Muscle of leg (tissue), 3 donors: ENCODE measurements at regions not wholly inside any gene's neighbourhood (a gene's known extent, or its start where the extent isn't known, plus 50 kb on each side); places are given as distances from the start of the nearest gene placed in this dataset.
A peak's percentile ranks its signal among the peaks of the same experiment; 100 is the strongest.
"Not testable (repeated sequence)": the region's sequence is repeated elsewhere in the genome, so short reads cannot be mapped to it uniquely, and the experiment has no call there.

Source experiments
- DNase-seq: peaks from one replicate; pipeline ENCODE4 v3.0.0; 2013
- H3K27ac ChIP-seq: one replicate; pipeline ENCODE4 v1.5.1; 2013; ENCODE audit warnings: mild to moderate bottlenecking, low read length, control low read depth
- H3K27me3 ChIP-seq: one replicate; pipeline ENCODE4 v1.6.1; 2013; ENCODE audit warnings: low read length; ENCODE audit not compliant: control insufficient read depth, insufficient read depth
- H3K36me3 ChIP-seq: one replicate; pipeline ENCODE4 v1.6.1; 2013; ENCODE audit warnings: low read length; ENCODE audit not compliant: control insufficient read depth, insufficient read depth
- H3K4me1 ChIP-seq: one replicate; pipeline ENCODE4 v1.6.1; 2013; ENCODE audit warnings: low read length; ENCODE audit not compliant: control insufficient read depth, insufficient read depth
- H3K4me3 ChIP-seq: one replicate; pipeline ENCODE4 v1.5.1; 2013; ENCODE audit warnings: low read length, control low read depth
- H3K9me3 ChIP-seq: replicated peaks from 2 replicates; pipeline ENCODE4 v1.6.1; 2013; ENCODE audit warnings: low read depth, low read length; ENCODE audit not compliant: control insufficient read depth
- WGBS: methylation state at CpG from one replicate; pipeline ENCODE4 v1.1.5; 2013; ENCODE audit warnings: missing lambda C conversion rate; ENCODE audit not compliant: insufficient coverage; 5-methylcytosine and 5-hydroxymethylcytosine counted together

DNA sequence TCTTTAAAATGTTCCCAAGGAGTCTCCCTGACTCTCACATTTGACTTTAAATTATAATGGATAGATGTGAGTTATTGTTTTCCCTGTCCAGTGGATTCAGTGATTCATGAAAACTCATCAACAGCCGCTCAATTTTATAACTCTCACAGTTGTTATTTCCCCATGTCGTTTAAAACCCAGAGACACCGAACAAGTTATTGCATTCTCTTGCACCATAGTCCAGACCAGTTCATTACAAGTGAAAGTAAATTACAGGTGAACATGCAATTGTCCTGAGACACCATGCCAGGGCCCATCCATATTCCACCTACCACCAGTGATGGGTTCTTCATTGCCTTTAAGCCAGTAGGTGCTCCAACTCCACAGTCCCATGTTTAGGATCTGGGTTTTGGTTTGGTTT, 85.7 kb upstream of the CMKLR1 start:
- DNase-seq: no peak
- no peak overlapping the region for H3K4me3 ChIP-seq
- H3K36me3 ChIP-seq: no peaks in the 10 kb centered on the region
- H3K4me1 ChIP-seq: no peaks in the 10 kb centered on the region
- no peaks in the 10 kb centered on the region for H3K27me3 ChIP-seq
- 83% methylated on average over 2 of the region's 3 CpGs for WGBS
- H3K9me3 ChIP-seq: no peaks in the 10 kb centered on the region
- H3K27ac ChIP-seq: no peak overlapping the region

DNA sequence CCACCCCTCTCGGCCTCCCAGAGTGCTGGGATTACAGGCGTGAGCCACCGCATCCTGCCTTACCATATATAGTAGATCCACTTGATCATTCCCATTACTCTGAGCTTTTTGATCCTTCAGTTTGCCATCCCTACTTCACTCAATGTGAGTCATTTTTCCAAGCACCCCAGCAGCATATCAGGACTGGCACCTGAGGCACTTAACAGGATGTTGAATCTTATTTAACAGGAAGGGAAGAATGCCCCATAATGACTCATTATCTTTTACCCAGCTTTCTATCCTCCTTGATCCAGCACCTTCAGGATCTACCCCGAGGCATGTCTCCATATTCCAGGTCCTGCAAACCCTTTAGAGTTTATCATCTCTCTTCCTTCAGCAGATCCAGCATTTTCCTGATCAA, 84.9 kb upstream of the CMKLR1 start:
- no peak overlapping the region for H3K27ac ChIP-seq
- 95% methylated on average over 3 of the region's 4 CpGs for WGBS
- no peaks in the 10 kb centered on the region for H3K4me1 ChIP-seq
- no peak for DNase-seq
- no peaks in the 10 kb centered on the region for H3K36me3 ChIP-seq
- no peaks in the 10 kb centered on the region for H3K9me3 ChIP-seq
- H3K4me3 ChIP-seq: no peak overlapping the region
- H3K27me3 ChIP-seq: no peaks in the 10 kb centered on the region

DNA sequence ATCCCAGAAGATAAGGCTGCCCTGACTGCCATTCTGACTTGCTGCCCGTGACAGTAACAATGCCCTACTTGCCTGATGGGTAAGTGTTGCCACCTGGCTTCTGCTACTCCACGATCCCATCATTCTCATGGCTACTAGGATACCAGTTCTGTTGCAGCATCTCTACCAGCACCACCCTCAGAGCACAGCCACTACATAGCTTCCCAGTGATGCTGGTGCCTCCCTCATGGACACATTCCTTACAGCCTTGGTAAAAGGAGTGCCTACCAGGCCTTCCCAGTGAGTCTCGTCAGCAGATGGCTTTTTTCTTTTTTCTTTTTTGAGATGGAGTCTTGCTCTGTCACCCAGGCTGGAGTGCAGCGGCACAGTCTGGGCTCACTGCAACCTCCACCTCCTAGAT, 84.4 kb upstream of the CMKLR1 start:
- H3K9me3 ChIP-seq: no peaks in the 10 kb centered on the region
- H3K4me3 ChIP-seq: no peak overlapping the region
- WGBS: 78% methylated on average over 2 of the region's 4 CpGs
- H3K36me3 ChIP-seq: no peaks in the 10 kb centered on the region
- no peaks in the 10 kb centered on the region for H3K27me3 ChIP-seq
- no peaks in the 10 kb centered on the region for H3K4me1 ChIP-seq
- no peak overlapping the region for H3K27ac ChIP-seq
- no peak for DNase-seq

DNA sequence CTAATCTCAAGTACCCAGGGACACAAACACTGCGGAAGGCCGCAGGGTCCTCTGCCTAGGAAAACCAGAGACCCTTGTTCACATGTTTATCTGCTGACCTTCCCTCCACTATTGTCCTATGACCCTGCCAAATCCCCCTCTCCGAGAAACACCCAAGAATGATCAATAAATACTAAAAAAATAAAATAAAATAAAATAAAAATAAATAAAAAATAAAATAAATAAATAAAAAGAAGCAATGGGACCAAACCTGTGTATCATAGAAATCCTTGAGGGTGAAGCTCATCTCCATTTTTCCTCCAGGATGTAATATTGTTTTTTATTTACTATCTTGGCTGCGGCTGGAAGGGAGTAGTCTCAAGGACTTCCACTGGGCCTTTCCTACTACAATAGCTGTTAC, 82.0 kb upstream of the CMKLR1 start:
- no CpG with 5 or more reads among the region's 4 CpGs for WGBS
- not testable (repeated sequence) for H3K4me3 ChIP-seq, H3K9me3 ChIP-seq, H3K27me3 ChIP-seq, H3K36me3 ChIP-seq, DNase-seq, H3K27ac ChIP-seq, H3K4me1 ChIP-seq

DNA sequence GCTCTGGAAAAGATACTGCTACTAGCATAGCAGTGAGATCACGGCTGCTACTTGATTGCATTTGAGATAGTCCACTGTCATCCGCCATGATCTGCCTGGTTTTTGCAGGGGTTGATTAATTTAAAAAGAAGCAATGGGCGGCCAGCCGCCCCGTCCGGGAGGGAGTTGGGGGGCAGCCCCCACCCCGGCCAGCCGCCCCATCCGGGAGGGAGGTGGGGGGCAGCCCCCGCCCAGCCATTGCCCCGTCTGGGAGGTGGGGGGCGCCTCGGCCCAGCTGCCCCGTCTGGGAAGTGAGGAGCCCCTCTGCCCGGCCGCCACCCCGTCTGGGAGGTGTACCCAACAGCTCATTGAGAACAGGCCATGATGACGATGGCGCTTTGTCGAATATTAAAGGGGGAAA, 81.3 kb upstream of the CMKLR1 start:
- not testable (repeated sequence) for DNase-seq, H3K36me3 ChIP-seq, H3K27ac ChIP-seq, H3K27me3 ChIP-seq, H3K4me3 ChIP-seq, H3K9me3 ChIP-seq, H3K4me1 ChIP-seq
- 85% methylated on average over 16 of the region's 20 CpGs for WGBS

DNA sequence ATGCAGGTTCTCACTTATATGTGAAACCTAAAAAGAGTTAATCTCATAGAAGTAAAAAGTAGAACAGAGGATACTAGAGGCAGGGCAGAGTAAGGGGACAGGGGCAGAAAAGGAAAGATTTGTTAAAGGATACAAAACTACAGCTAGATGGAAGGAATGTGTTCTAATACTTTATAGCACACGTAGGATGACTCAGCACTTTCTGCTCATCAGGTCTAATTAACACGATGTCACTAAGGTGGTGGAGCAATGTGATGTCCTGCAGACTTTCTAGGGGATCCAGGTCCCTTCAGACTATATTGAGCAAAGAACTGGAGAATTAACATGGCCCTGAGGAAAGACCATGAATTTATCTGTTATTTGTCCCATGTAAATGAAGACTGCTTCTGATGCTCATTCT, 80.8 kb upstream of the CMKLR1 start:
- H3K4me3 ChIP-seq: no peak overlapping the region
- no peak for DNase-seq
- H3K27me3 ChIP-seq: no peaks in the 10 kb centered on the region
- no peaks in the 10 kb centered on the region for H3K36me3 ChIP-seq
- H3K4me1 ChIP-seq: no peaks in the 10 kb centered on the region
- H3K27ac ChIP-seq: no peak overlapping the region
- H3K9me3 ChIP-seq: no peaks in the 10 kb centered on the region
- WGBS: 100% methylated on average over 1 of the region's 2 CpGs

DNA sequence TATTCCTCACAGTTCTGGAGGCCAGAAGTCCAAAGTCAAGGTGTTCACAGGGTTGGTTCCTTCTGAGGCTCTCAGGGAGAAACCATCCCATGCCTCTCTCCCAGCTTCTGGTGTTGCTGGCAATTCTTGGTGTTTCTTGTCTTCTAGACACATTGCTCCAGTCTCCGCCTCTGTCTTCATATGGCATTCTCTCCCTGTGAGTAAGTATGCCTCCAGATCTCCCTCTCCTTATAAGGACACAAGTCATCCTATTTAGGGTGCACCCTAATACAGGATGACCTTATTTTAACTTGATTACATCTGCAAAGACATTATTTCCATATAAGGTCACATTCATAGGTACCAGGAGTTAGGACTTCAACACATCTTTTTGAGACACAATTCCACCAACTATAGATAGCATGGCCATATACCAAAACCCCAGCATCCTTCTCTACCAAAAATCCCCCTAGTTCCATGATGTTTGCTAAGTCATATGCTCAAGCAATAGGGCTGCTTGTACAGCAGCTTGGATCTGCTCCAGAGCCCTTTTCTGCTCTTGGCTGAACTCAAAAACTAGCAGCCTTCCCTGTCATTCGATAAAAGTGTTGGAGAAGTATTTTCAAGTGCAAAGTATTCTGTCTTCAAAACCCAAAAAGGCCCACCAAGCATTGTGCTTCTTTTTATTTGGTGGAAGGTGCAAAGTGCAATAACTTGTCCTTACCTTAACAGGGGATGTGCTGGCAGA, 79.2 kb upstream of the CMKLR1 start:
- H3K9me3 ChIP-seq: no peaks in the 10 kb centered on the region
- H3K36me3 ChIP-seq: no peaks in the 10 kb centered on the region
- 100% methylated on average over 1 of the region's 2 CpGs for WGBS
- no peak overlapping the region for H3K27ac ChIP-seq
- no peak overlapping the region for H3K4me3 ChIP-seq
- DNase-seq: no peak
- H3K4me1 ChIP-seq: no peaks in the 10 kb centered on the region
- no peaks in the 10 kb centered on the region for H3K27me3 ChIP-seq

DNA sequence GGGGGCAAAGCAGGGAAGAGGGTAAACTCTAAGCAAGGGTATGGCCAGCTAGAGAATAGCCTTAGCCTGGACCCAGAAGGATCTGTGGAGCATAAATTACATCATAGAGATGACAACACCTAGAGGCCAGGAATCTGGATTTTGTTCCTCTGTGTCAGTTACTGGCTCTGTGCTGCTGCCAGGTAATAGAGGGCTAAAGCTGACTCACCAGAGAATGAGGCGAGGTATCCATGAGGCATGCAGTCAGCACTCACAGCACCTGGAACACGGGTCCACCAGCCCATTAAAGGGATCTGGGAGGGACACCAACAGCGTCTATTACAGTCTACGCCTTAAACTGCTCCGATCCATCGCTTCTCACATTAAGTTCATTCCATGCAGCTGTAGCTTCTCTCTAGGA, 74.9 kb upstream of the CMKLR1 start:
- no peak for DNase-seq
- H3K9me3 ChIP-seq: no peaks in the 10 kb centered on the region
- WGBS: 64% methylated on average over 2 of the region's 6 CpGs
- no peaks in the 10 kb centered on the region for H3K4me1 ChIP-seq
- no peaks in the 10 kb centered on the region for H3K36me3 ChIP-seq
- H3K4me3 ChIP-seq: no peak overlapping the region
- no peak overlapping the region for H3K27ac ChIP-seq
- H3K27me3 ChIP-seq: no peaks in the 10 kb centered on the region

DNA sequence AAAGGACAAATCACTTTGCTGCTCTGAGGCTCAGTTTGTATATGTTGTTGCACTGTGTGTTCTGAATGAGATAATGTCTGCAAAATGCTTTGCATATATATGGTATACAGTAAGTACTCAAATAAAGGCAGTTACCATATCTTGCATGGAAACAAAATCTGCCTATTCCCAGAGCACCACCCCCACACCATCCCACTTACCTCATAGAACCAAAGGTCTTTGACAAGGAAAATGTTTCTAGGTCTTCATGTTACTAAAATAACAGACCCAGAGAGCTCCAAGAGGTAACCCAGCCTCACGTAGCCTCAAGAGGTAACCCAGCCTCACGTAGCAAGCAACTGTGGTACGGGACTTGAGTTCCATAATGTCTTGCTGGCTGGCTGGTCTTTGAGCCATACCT, 71.6 kb upstream of the CMKLR1 start:
- 78% methylated on average over 3 of the region's 3 CpGs for whole genome bisulfite sequencing

DNA sequence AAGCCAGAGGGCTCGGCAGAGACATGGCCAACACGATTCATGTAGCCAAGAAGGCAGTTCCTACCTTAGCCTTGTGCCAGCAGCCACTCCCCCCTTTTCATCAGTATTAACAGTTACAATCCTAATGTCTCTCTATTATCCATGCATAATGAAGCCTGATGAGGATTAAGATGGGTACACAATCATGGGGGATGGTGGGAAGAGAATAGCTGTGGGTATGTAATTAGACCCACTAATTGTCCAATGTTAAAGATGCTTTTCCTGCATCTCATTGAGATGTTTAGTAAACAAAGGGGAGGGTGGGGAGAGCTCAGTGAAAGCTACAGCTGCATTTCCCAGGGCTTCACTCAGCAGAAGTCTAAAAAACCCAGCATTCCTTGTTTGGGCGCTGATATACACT, 70.4 kb upstream of the CMKLR1 start:
- no peaks in the 10 kb centered on the region for H3K4me1 ChIP-seq
- H3K4me3 ChIP-seq: no peak overlapping the region
- no peak for DNase-seq
- no peaks in the 10 kb centered on the region for H3K27me3 ChIP-seq
- H3K9me3 ChIP-seq: peaks cover 6% of the 10 kb centered on the region
- WGBS: 51% methylated on average over 3 of the region's 3 CpGs
- no peak overlapping the region for H3K27ac ChIP-seq
- no peaks in the 10 kb centered on the region for H3K36me3 ChIP-seq

More for the DNA sequence above, 71.6 kb upstream of the CMKLR1 start:
- Histone ChIP-seq H3K4me1 (no peaks in the 10 kb centered on the region), H3K4me3 (no peak overlapping the region), H3K27me3 (no peaks in the 10 kb centered on the region), H3K36me3 (no peaks in the 10 kb centered on the region), H3K27ac (no peak overlapping the region), H3K9me3 (peaks cover 6% of the 10 kb centered on the region)
- no peak for DNase-seq

DNA sequence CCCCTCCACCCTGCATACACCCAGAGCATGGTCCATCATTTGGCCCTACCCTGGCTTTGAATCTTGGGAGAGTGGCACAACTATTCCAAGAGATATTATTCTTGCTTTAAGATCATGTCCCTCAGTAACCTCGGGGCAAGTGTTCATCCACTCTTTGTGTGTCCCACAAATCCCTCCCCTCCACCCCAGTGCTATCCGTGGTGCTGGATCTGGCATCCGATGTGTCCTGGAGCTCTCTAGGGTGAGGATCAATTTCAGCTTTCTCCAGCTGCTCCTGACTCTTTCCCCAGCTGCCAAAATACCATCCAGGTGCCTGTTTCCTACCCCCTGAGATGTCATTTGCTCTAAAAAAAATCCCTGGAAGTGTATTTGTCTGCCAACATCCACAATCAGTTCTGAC, 64.8 kb upstream of the CMKLR1 start:
- H3K4me3 ChIP-seq: no peak overlapping the region
- no peaks in the 10 kb centered on the region for H3K36me3 ChIP-seq
- H3K27ac ChIP-seq: no peak overlapping the region
- peak; percentile 20 for DNase-seq
- 0% methylated on average over 2 of the region's 3 CpGs for WGBS
- no peaks in the 10 kb centered on the region for H3K27me3 ChIP-seq
- H3K4me1 ChIP-seq: peaks cover 16% of the 10 kb centered on the region
- peaks cover 6% of the 10 kb centered on the region for H3K9me3 ChIP-seq
